ENCODE measurements at regions not wholly inside any gene's neighbourhood (a gene's known extent, or its start where the extent isn't known, plus 50 kb on each side); places are given as distances from the start of the nearest gene placed in this dataset.

DNA sequence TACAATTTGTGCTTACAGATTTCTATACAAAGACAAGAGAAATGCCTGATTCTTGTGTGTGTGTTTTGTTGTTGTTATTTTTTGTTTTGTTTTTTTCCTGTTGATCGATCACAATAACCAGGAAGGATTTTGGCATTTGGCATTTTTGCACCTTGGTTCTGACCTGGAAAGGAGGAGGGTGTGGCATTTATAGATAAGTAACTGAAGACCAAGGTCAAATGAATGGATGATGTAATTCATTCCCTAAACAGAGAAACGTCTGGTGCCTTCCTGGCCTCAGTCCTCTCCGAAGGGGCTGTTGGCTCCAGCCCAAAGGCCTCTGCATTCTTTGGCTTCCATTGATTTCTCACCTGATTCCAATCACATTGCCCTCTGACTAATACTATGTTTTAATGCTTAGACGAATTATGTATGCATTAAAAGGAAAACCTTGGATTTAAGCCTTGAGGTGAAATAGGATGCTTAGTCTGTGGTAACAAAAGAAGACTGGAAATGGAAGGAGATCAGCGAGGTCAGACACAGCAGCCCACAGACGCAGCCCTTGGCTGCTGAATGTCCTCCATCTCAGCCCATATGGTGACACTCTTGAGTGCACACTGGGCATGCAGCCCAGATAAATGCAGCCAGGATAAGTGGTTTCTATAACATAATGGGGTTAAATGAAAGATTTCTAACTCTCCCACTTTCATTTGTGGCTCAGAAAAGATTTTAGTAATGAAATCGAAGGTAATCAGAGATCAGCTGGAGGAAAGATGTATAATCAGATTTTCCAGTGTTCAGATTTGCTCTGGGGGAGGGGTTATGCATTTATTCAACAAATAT is 60.5 kb upstream of the TRIM2 start:
- Histone ChIP-seq H3K27ac (ENCODE audit: low read depth, low read length) (no peak overlapping the region), H3K79me2 (ENCODE audit: insufficient read depth, low read length) (no peaks in the 10 kb centered on the region), H4K20me1 (ENCODE audit: insufficient read depth, low read length) (no peaks in the 10 kb centered on the region), H3K27me3 (ENCODE audit: insufficient read depth, low read length) (no peaks in the 10 kb centered on the region), H3K36me3 (ENCODE audit: insufficient read depth, low read length) (no peaks in the 10 kb centered on the region), H3K4me2 (ENCODE audit: low read length) (peak overlapping the region; percentile 66), H3K4me3 (ENCODE audit: insufficient read depth, low read depth, low read length) (no peak overlapping the region), H2AFZ (ENCODE audit: low read depth, low read length) (no peak overlapping the region), H3K4me1 (ENCODE audit: insufficient read depth, low read length) (peaks cover 20% of the 10 kb centered on the region), H3K9ac (ENCODE audit: low read length) (no peak overlapping the region), H3K9me3 (ENCODE audit: insufficient read depth, low read depth, low read length) (no peaks in the 10 kb centered on the region)
- Mint-ChIP-seq H3K4me1 (ENCODE audit: low read depth, unreplicated experiment) (peaks cover 16% of the 10 kb centered on the region), H3K4me3 (ENCODE audit: unreplicated experiment) (no peak overlapping the region), H3K27me3 (ENCODE audit: low read depth, unreplicated experiment) (no peaks in the 10 kb centered on the region), H3K36me3 (ENCODE audit: low read depth, unreplicated experiment) (no peaks in the 10 kb centered on the region), H3K9me3 (ENCODE audit: unreplicated experiment) (no peaks in the 10 kb centered on the region), H3K27ac (ENCODE audit: unreplicated experiment) (peak overlapping the region; percentile 91)
- TF ChIP-seq, protein P1, sequence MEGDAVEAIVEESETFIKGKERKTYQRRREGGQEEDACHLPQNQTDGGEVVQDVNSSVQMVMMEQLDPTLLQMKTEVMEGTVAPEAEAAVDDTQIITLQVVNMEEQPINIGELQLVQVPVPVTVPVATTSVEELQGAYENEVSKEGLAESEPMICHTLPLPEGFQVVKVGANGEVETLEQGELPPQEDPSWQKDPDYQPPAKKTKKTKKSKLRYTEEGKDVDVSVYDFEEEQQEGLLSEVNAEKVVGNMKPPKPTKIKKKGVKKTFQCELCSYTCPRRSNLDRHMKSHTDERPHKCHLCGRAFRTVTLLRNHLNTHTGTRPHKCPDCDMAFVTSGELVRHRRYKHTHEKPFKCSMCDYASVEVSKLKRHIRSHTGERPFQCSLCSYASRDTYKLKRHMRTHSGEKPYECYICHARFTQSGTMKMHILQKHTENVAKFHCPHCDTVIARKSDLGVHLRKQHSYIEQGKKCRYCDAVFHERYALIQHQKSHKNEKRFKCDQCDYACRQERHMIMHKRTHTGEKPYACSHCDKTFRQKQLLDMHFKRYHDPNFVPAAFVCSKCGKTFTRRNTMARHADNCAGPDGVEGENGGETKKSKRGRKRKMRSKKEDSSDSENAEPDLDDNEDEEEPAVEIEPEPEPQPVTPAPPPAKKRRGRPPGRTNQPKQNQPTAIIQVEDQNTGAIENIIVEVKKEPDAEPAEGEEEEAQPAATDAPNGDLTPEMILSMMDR (IDR thresholded peaks at IDR 0.05; ENCODE audit: insufficient read depth, low read depth, low read length), result no peak
- no peak for TF ChIP-seq EZH2 (IDR thresholded peaks at IDR 0.05; ENCODE audit: insufficient read depth, low read length)
- peak; percentile 74 for DNase-seq (ENCODE audit: low read depth)
- FAIRE-seq, result peak; percentile 82

DNA sequence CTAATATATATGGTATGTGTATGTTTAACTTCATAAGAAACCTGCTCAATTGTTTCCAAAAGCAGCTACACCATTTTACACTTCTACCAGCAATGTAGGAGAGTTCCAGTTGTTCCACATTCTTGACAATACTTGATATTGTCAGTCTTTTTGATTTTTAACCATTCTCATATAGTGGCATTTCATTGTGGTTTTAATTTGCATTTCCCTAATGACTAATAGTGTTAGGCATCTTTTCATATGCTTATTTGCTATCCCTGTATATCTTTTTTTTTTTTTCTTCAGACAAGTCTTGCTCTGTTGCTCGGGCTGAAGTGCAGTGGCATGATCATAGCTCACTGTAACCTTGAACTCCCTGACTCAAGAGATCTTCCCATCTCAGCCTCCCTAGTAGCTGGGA is 58.2 kb upstream of the TRIM2 start:
- Histone ChIP-seq H3K4me1 (ENCODE audit: insufficient read depth, low read length) (peaks cover 20% of the 10 kb centered on the region), H3K4me3 (ENCODE audit: insufficient read depth, low read depth, low read length) (no peak overlapping the region), H2AFZ (ENCODE audit: low read depth, low read length) (no peak overlapping the region), H3K79me2 (ENCODE audit: insufficient read depth, low read length) (no peaks in the 10 kb centered on the region), H3K36me3 (ENCODE audit: insufficient read depth, low read length) (no peaks in the 10 kb centered on the region), H3K4me2 (ENCODE audit: low read length) (no peak overlapping the region), H3K27me3 (ENCODE audit: insufficient read depth, low read length) (no peaks in the 10 kb centered on the region), H3K9me3 (ENCODE audit: insufficient read depth, low read depth, low read length) (no peaks in the 10 kb centered on the region), H3K9ac (ENCODE audit: low read length) (no peak overlapping the region), H4K20me1 (ENCODE audit: insufficient read depth, low read length) (no peaks in the 10 kb centered on the region), H3K27ac (ENCODE audit: low read depth, low read length) (no peak overlapping the region)
- Mint-ChIP-seq H3K36me3 (ENCODE audit: low read depth, unreplicated experiment) (no peaks in the 10 kb centered on the region), H3K27me3 (ENCODE audit: low read depth, unreplicated experiment) (no peaks in the 10 kb centered on the region), H3K27ac (ENCODE audit: unreplicated experiment) (no peak overlapping the region), H3K9me3 (ENCODE audit: unreplicated experiment) (no peaks in the 10 kb centered on the region), H3K4me3 (ENCODE audit: unreplicated experiment) (no peak overlapping the region), H3K4me1 (ENCODE audit: low read depth, unreplicated experiment) (peaks cover 13% of the 10 kb centered on the region)
- peak; percentile 70 for FAIRE-seq
- TF ChIP-seq, protein P1 (IDR thresholded peaks at IDR 0.05; ENCODE audit: insufficient read depth, low read depth, low read length), result no peak
- TF ChIP-seq EZH2 (IDR thresholded peaks at IDR 0.05; ENCODE audit: insufficient read depth, low read length), result no peak
- peak; percentile 18 for DNase-seq (ENCODE audit: low read depth)

DNA sequence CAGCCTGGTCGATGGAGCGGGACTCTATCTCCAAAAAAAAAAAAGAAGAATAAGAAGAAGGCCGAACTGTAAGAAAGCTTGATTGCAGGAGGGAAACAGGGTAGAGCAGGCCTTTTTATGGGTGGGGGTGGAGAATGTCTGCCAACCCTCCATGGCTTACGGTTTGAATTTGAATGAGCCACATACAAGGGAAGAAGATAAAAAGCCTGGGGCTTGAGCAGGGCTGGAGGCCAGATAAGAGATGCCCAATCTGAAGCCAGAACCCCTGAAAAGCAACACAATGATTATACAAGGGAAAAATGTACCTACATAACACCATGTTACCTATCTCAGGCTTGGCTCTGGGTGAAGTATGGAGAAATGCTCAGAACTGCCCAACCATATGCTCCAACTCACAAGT is 57.3 kb upstream of the TRIM2 start:
- DNase-seq (ENCODE audit: low read depth), result no peak
- no peaks in the 10 kb centered on the region for H3K36me3 Mint-ChIP-seq (ENCODE audit: low read depth, unreplicated experiment)
- no peak overlapping the region for H3K4me2 ChIP-seq (ENCODE audit: low read length)
- H3K36me3 ChIP-seq (ENCODE audit: insufficient read depth, low read length), result no peaks in the 10 kb centered on the region
- no peaks in the 10 kb centered on the region for H3K9me3 Mint-ChIP-seq (ENCODE audit: unreplicated experiment)
- H4K20me1 ChIP-seq (ENCODE audit: insufficient read depth, low read length), result no peaks in the 10 kb centered on the region
- H2AFZ ChIP-seq (ENCODE audit: low read depth, low read length), result no peak overlapping the region
- no peak for TF ChIP-seq EZH2 (IDR thresholded peaks at IDR 0.05; ENCODE audit: insufficient read depth, low read length)
- TF ChIP-seq, protein P1 (IDR thresholded peaks at IDR 0.05; ENCODE audit: insufficient read depth, low read depth, low read length), result no peak
- H3K9me3 ChIP-seq (ENCODE audit: insufficient read depth, low read depth, low read length), result no peaks in the 10 kb centered on the region
- H3K27ac Mint-ChIP-seq (ENCODE audit: unreplicated experiment), result no peak overlapping the region
- H3K27me3 ChIP-seq (ENCODE audit: insufficient read depth, low read length), result no peaks in the 10 kb centered on the region
- no peak overlapping the region for H3K4me3 ChIP-seq (ENCODE audit: insufficient read depth, low read depth, low read length)
- no peak for FAIRE-seq
- H3K9ac ChIP-seq (ENCODE audit: low read length), result no peak overlapping the region
- no peak overlapping the region for H3K27ac ChIP-seq (ENCODE audit: low read depth, low read length)
- H3K4me3 Mint-ChIP-seq (ENCODE audit: unreplicated experiment), result no peak overlapping the region
- peaks cover 16% of the 10 kb centered on the region for H3K4me1 Mint-ChIP-seq (ENCODE audit: low read depth, unreplicated experiment)
- no peaks in the 10 kb centered on the region for H3K27me3 Mint-ChIP-seq (ENCODE audit: low read depth, unreplicated experiment)
- H3K79me2 ChIP-seq (ENCODE audit: insufficient read depth, low read length), result no peaks in the 10 kb centered on the region
- peaks cover 24% of the 10 kb centered on the region for H3K4me1 ChIP-seq (ENCODE audit: insufficient read depth, low read length)

All from astrocyte (in vitro differentiated cells and primary cell).